Left lung (tissue), 4 donors: ENCODE measurements at regions not wholly inside any gene's neighbourhood (a gene's known extent, or its start where the extent isn't known, plus 50 kb on each side); places are given as distances from the start of the nearest gene placed in this dataset.

Source experiments
- ATAC-seq: fragments of 200-7000 bp; cut with Tn5 transposase; one replicate; pipeline ENCODE4 v1.9.1; 2020; ENCODE audit warnings: moderate library complexity
- DNase-seq, 4 donors: peaks; one replicate each; pipeline ENCODE4 v3.0.0-alpha.2; 2013 to 2020
- H3K27ac ChIP-seq, 2 donors: fragments of 200-600 bp; sonication (generic) in 1 of 2; one replicate each; pipeline versions ENCODE4 v1.5.0 to v1.8.0; 2020 to 2021
- H3K27me3 ChIP-seq, 2 donors: fragments of 200-600 bp; sonication (generic) in 1 of 2; one replicate each; pipeline versions ENCODE4 v1.5.0 to v1.8.0; 2020 to 2021
- H3K36me3 ChIP-seq, 2 donors: fragments of 200-600 bp; sonication (generic) in 1 of 2; one replicate each; pipeline versions ENCODE4 v1.5.0 to v1.8.0; 2020 to 2021
- H3K4me1 ChIP-seq, 2 donors: fragments of 200-600 bp; one replicate each; pipeline ENCODE4 v1.8.0; 2021
- H3K4me3 ChIP-seq, 2 donors: fragments of 200-600 bp; sonication (generic) in 1 of 2; one replicate each; pipeline versions ENCODE4 v1.5.0 to v1.8.0; 2020 to 2021; ENCODE audit warnings: mild to moderate bottlenecking in 1 of 2
- H3K9me3 ChIP-seq, 2 donors: fragments of 200-600 bp; sonication (generic) in 1 of 2; one replicate each; pipeline versions ENCODE4 v1.5.0 to v1.8.0; 2020 to 2021
- CTCF ChIP-seq, 2 donors: fragments of 200-600 bp; sonication (generic) in 1 of 2; IDR thresholded peaks; one replicate each; pipeline versions ENCODE4 v1.5.0 to v1.8.0; 2021; ENCODE audit warnings: antibody characterized with exemption in 2 of 2
- intact Hi-C, 2 donors: fragments of 100-400 bp; cut with DNase I; formaldehyde crosslinking; loops; one replicate each; pipeline versions ENCODE4 v1.11.2 to v1.14.2; 2022
- donor health status: DM: no; HTN: yes; CAD: no.
- donor health status: DM: no; HTN: no; CAD: no.

- no peak overlapping the region for H3K27ac ChIP-seq
- no peaks in the 10 kb centered on the region for H3K27me3 ChIP-seq
- peaks cover 0 to 18% of the 10 kb centered on the region in 2 donors for H3K9me3 ChIP-seq
- TF ChIP-seq CTCF (IDR thresholded peaks at IDR 0.05), result no peak
- H3K4me1 ChIP-seq, result no peaks in the 10 kb centered on the region
- intact Hi-C loops, result no loop called here
- no peak overlapping the region for H3K4me3 ChIP-seq
- ATAC-seq (no peak), DNase-seq (no peak)
- no peaks in the 10 kb centered on the region for H3K36me3 ChIP-seq
Observed at GRCh38 chr4:167964766-167965373, 127.5 kb upstream of the ANXA10 start.

GRCh38 chr4:167966143-167966542 is 126.2 kb upstream of the ANXA10 start:
- no peak overlapping the region for H3K27ac ChIP-seq
- no peaks in the 10 kb centered on the region for H3K36me3 ChIP-seq
- H3K27me3 ChIP-seq, result no peaks in the 10 kb centered on the region
- peaks cover 0 to 24% of the 10 kb centered on the region in 2 donors for H3K9me3 ChIP-seq
- DNase-seq (no peak), ATAC-seq (no peak)
- H3K4me3 ChIP-seq, result no peak overlapping the region
- intact Hi-C loops, result no loop called here
- no peak for TF ChIP-seq CTCF (IDR thresholded peaks at IDR 0.05)
- H3K4me1 ChIP-seq, result no peaks in the 10 kb centered on the region

- Histone ChIP-seq H3K4me1 (no peaks in the 10 kb centered on the region), H3K27ac (no peak overlapping the region), H3K27me3 (no peaks in the 10 kb centered on the region), H3K4me3 (no peak overlapping the region), H3K9me3 (peaks cover 0 to 59% of the 10 kb centered on the region in 2 donors), H3K36me3 (no peaks in the 10 kb centered on the region)
- DNase-seq (no peak), ATAC-seq (no peak)
- intact Hi-C loops, result no loop called here
- no peak for TF ChIP-seq CTCF (IDR thresholded peaks at IDR 0.05)
Observed at GRCh38 chr4:167973513-167973912, 118.8 kb upstream of the ANXA10 start.

GRCh38 chr4:167985565-167985964 is 106.8 kb upstream of the ANXA10 start:
- Histone ChIP-seq H3K4me1 (no peaks in the 10 kb centered on the region), H3K9me3 (peaks cover 0 to 42% of the 10 kb centered on the region in 2 donors), H3K4me3 (no peak overlapping the region), H3K27ac (no peak overlapping the region), H3K27me3 (no peaks in the 10 kb centered on the region), H3K36me3 (no peaks in the 10 kb centered on the region)
- intact Hi-C loops, result no loop called here
- TF ChIP-seq CTCF (IDR thresholded peaks at IDR 0.05), result no peak
- DNase-seq (no peak), ATAC-seq (no peak)

GRCh38 chr4:167986044-167986443 is 106.3 kb upstream of the ANXA10 start:
- intact Hi-C loops, result no loop called here
- Histone ChIP-seq H3K4me3 (no peak overlapping the region), H3K4me1 (no peaks in the 10 kb centered on the region), H3K9me3 (peaks cover 0 to 38% of the 10 kb centered on the region in 2 donors), H3K27ac (no peak overlapping the region), H3K36me3 (no peaks in the 10 kb centered on the region), H3K27me3 (no peaks in the 10 kb centered on the region)
- DNase-seq, result no peak
- TF ChIP-seq CTCF (IDR thresholded peaks at IDR 0.05), result no peak
- no peak for ATAC-seq
